Ovary (tissue), 7 donors: ENCODE measurements at regions not wholly inside any gene's neighbourhood (a gene's known extent, or its start where the extent isn't known, plus 50 kb on each side); places are given as distances from the start of the nearest gene placed in this dataset.

Experiments used
- DNase-seq, 5 donors: peaks; one replicate each; pipeline ENCODE4 v3.0.0-alpha.2; 2019 to 2020
- H3K27ac ChIP-seq, 2 donors: fragments of 200-600 bp; one replicate each; pipeline versions ENCODE4 v1.5.1 to v1.8.0; 2019 to 2022
- H3K27me3 ChIP-seq: fragments of 200-600 bp; one replicate; pipeline ENCODE4 v1.8.0; 2022
- H3K36me3 ChIP-seq: fragments of 200-600 bp; sonication (generic); one replicate; pipeline ENCODE4 v1.5.1; 2019
- H3K4me1 ChIP-seq: one replicate; pipeline ENCODE4 v1.8.1; 2013; ENCODE audit warnings: mild to moderate bottlenecking, moderate library complexity; ENCODE audit not compliant: insufficient read depth
- H3K4me3 ChIP-seq: fragments of 200-600 bp; sonication (generic); one replicate; pipeline ENCODE4 v1.5.1; 2017
- H3K9me3 ChIP-seq, 2 donors: fragments of 200-600 bp in 1 of 2; sonication (generic) in 1 of 2; one replicate each; pipeline versions ENCODE4 v1.5.1 to v1.8.1; 2013 to 2019; ENCODE audit warnings: mild to moderate bottlenecking in 1 of 2, moderate library complexity in 1 of 2
- CTCF ChIP-seq, 3 donors: fragments of 450-650 bp in 2 of 3; fragments of 200-600 bp in 1 of 3; IDR thresholded peaks; one replicate each; pipeline versions ENCODE4 v1.5.1 to v1.8.0; 2016 to 2022; ENCODE audit warnings: antibody characterized with exemption in 3 of 3, mild to moderate bottlenecking in 1 of 3
- EP300 ChIP-seq: sonication (generic); formaldehyde crosslinking; IDR thresholded peaks from one replicate; pipeline ENCODE4 v1.6.1; 2017; ENCODE audit warnings: antibody characterized with exemption
- POLR2A ChIP-seq: fragments of 450-650 bp; IDR thresholded peaks from one replicate; pipeline ENCODE4 v1.6.1; 2017; ENCODE audit warnings: antibody characterized with exemption, mild to moderate bottlenecking, moderate library complexity
- WGBS, 3 donors: extraction: QIAGEN DNeasy Blood & Tissue Kit in 1 of 3; methylation state at CpG; one replicate each; pipeline versions ENCODE4 v1.1.5 to v1.1.7; 2013 to 2017; 5-methylcytosine and 5-hydroxymethylcytosine counted together
- intact Hi-C, 4 donors: fragments of 100-400 bp; cut with DNase I; formaldehyde crosslinking; loops; one replicate each; pipeline versions ENCODE4 v1.11.0 to v1.15.1; 2022 to 2023
- donor health status: DM: no; HTN: no; CAD: no; lungs with moderate emphysema.
- donor health status: DM: no; HTN: no; CAD: no.
- donor health status: Bipolar disorder and iron deficiency.
- donor health status: DM: no; HTN: no; CAD: no.
- donor health status: DM: yes; HTN: yes; CAD: no.

GRCh38 chr13:34356686-34357434, 538.9 kb downstream of the RFC3 start:
- Histone ChIP-seq H3K27me3 (no peaks in the 10 kb centered on the region), H3K9me3 (no peaks in the 10 kb centered on the region), H3K27ac (no peak overlapping the region), H3K4me1 (no peaks in the 10 kb centered on the region), H3K4me3 (no peak overlapping the region), H3K36me3 (no peaks in the 10 kb centered on the region)
- TF ChIP-seq POLR2A (no peak), EP300 (no peak), CTCF (IDR thresholded peaks at IDR 0.05) (no peak)
- WGBS, 3 donors = 82 to 91% (median 91%) methylated on average over 4 of the region's 4 CpGs
- no peak for DNase-seq
- intact Hi-C loops = loop anchor here in 1 of 4 donors (5.0 kb wide), 1 partner anchor 510 kb away; no protein-coding TSS in a partner anchor

GRCh38 chr13:34357435-34358232, 539.7 kb downstream of the RFC3 start:
- no peak for DNase-seq
- TF ChIP-seq EP300 = no peak
- TF ChIP-seq POLR2A = no peak
- TF ChIP-seq CTCF (IDR thresholded peaks at IDR 0.05) = no peak
- Histone ChIP-seq H3K27ac (no peak overlapping the region), H3K36me3 (no peaks in the 10 kb centered on the region), H3K9me3 (no peaks in the 10 kb centered on the region), H3K27me3 (no peaks in the 10 kb centered on the region), H3K4me3 (no peak overlapping the region), H3K4me1 (no peaks in the 10 kb centered on the region)
- intact Hi-C loops = loop anchor here in 1 of 4 donors (5.0 kb wide), 1 partner anchor 510 kb away; no protein-coding TSS in a partner anchor
- 58 to 68% (median 61%) methylated on average over 10 of the region's 10 CpGs for WGBS, 3 donors

GRCh38 chr13:34358811-34359513, 541.0 kb downstream of the RFC3 start:
- intact Hi-C loops = loop anchor here in 1 of 4 donors (5.0 kb wide), 1 partner anchor 508 kb away; no protein-coding TSS in a partner anchor
- Histone ChIP-seq H3K4me1 (no peaks in the 10 kb centered on the region), H3K27ac (no peak overlapping the region), H3K36me3 (no peaks in the 10 kb centered on the region), H3K4me3 (no peak overlapping the region), H3K27me3 (no peaks in the 10 kb centered on the region), H3K9me3 (no peaks in the 10 kb centered on the region)
- TF ChIP-seq EP300 = no peak
- TF ChIP-seq POLR2A = no peak
- no peak for TF ChIP-seq CTCF (IDR thresholded peaks at IDR 0.05)
- WGBS, 3 donors = 65 to 69% (median 68%) methylated on average over 2 of the region's 2 CpGs
- no peak for DNase-seq

GRCh38 chr13:34360702-34361101, 542.8 kb downstream of the RFC3 start:
- Histone ChIP-seq H3K27me3 (no peaks in the 10 kb centered on the region), H3K4me1 (no peaks in the 10 kb centered on the region), H3K27ac (no peak overlapping the region), H3K36me3 (no peaks in the 10 kb centered on the region), H3K9me3 (no peaks in the 10 kb centered on the region), H3K4me3 (no peak overlapping the region)
- no peak for DNase-seq
- intact Hi-C loops = no loop called here
- no peak for TF ChIP-seq EP300
- TF ChIP-seq POLR2A = no peak
- no peak for TF ChIP-seq CTCF (IDR thresholded peaks at IDR 0.05)
